GM21723 (cell line): ENCODE measurements at regions not wholly inside any gene's neighbourhood (a gene's known extent, or its start where the extent isn't known, plus 50 kb on each side); places are given as distances from the start of the nearest gene placed in this dataset.

Experiments
- ATAC-seq: cut with Tn5 transposase; IDR thresholded peaks from one replicate; pipeline ENCODE4 v1.9.1; 2021; ENCODE audit warnings: mild to moderate bottlenecking, moderate library complexity; ENCODE audit not compliant: unreplicated experiment

GRCh38 chr2:180481998-180482397 is 474.9 kb upstream of the CWC22 start:
- no peak for ATAC-seq

GRCh38 chr2:180478883-180479282 is 471.8 kb upstream of the CWC22 start:
- no peak for ATAC-seq

- no peak for ATAC-seq
These were observed 467.6 kb upstream of the CWC22 start for GRCh38 chr2:180474716-180475115.

- no peak for ATAC-seq
These were observed 466.4 kb upstream of the CWC22 start for GRCh38 chr2:180473456-180473855.

GRCh38 chr2:180472133-180472532 is 465.0 kb upstream of the CWC22 start:
- ATAC-seq = no peak

- ATAC-seq = no peak
These were observed 456.5 kb upstream of the CWC22 start for GRCh38 chr2:180463608-180464007.

GRCh38 chr2:180461761-180462160 is 454.7 kb upstream of the CWC22 start:
- ATAC-seq = no peak

- ATAC-seq = no peak
These were observed 449.7 kb upstream of the CWC22 start for GRCh38 chr2:180456801-180457200.

GRCh38 chr2:180450841-180451240 is 443.7 kb upstream of the CWC22 start:
- ATAC-seq = no peak

GRCh38 chr2:180449171-180449915 is 442.2 kb upstream of the CWC22 start:
- no peak for ATAC-seq

- ATAC-seq = no peak
These were observed 439.4 kb upstream of the CWC22 start for GRCh38 chr2:180446492-180446891.

- no peak for ATAC-seq
These were observed 436.8 kb upstream of the CWC22 start for GRCh38 chr2:180443888-180444287.

- ATAC-seq = no peak
These were observed 436.0 kb upstream of the CWC22 start for GRCh38 chr2:180442860-180443644.

GRCh38 chr2:180419212-180419611 is 412.1 kb upstream of the CWC22 start:
- no peak for ATAC-seq

GRCh38 chr2:180416627-180417026 is 409.5 kb upstream of the CWC22 start:
- ATAC-seq = no peak

GRCh38 chr2:180413336-180413735 is 406.2 kb upstream of the CWC22 start:
- ATAC-seq = no peak

- ATAC-seq = no peak
These were observed 405.1 kb upstream of the CWC22 start for GRCh38 chr2:180412219-180412618.

- no peak for ATAC-seq
These were observed 404.6 kb upstream of the CWC22 start for GRCh38 chr2:180411661-180412060.

GRCh38 chr2:180406687-180407086 is 399.6 kb upstream of the CWC22 start:
- no peak for ATAC-seq

GRCh38 chr2:180405520-180405919 is 398.4 kb upstream of the CWC22 start:
- ATAC-seq = no peak

- no peak for ATAC-seq
These were observed 387.2 kb upstream of the CWC22 start for GRCh38 chr2:180394305-180394704.

- ATAC-seq = no peak
These were observed 378.6 kb upstream of the CWC22 start for GRCh38 chr2:180385601-180386201.
